Embryonic facial prominence (tissue), 1 donor: ENCODE measurements at regions not wholly inside any gene's neighbourhood (a gene's known extent, or its start where the extent isn't known, plus 50 kb on each side); places are given as distances from the start of the nearest gene placed in this dataset.

Experiments used
- DNase-seq: peaks from one replicate; pipeline ENCODE4 v3.0.0-alpha.2; 2016; ENCODE audit errors: extremely low spot score

DNA sequence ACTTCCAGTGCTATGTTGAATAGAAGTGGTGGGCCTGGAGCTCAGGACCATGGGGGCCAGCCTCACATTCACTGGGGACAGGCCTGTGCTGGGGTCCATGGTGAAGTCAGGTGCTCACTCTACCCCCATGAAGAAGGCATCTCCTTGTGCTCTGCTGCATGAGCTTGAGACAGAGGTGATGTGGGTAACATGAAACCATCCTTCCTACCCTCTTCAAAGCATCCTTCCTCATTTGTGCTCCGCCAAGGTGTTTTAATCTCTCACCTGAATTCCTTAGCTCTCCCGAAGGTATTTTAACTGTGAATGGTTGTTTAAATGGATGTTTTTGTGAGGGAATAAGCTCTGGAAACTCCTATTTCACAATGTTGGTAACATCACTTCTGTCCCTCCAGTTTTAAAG lies 209.6 kb upstream of the PCSK2 start:
- no peak for DNase-seq

DNA sequence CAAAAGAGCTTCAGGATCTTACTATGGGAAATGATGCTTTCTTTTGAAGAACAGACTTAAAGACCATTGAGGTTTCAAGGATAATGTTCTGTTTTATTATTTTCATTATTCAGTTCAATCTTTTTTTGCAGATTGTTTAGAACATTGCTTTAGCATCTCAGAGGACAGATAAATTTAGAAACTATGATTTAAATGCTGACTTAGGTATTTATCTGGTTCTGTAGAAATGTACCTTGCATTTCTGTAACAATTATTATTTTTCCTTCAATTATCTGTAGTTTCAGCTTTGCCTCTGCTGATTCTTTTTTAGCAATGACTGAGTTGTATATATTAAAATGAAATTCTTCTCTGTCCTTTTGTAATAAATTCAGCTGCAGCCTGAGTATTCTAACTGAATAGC lies 205.4 kb upstream of the PCSK2 start:
- DNase-seq = no peak

- no peak for DNase-seq
Observed at GRCh38 chr20:17023036-17023435, 203.8 kb upstream of the PCSK2 start.

GRCh38 chr20:17023806-17024205 lies 203.0 kb upstream of the PCSK2 start:
- DNase-seq = no peak

GRCh38 chr20:17024513-17025119 lies 202.2 kb upstream of the PCSK2 start:
- no peak for DNase-seq

- no peak for DNase-seq
Observed at GRCh38 chr20:17026346-17026745, 200.5 kb upstream of the PCSK2 start.

DNA sequence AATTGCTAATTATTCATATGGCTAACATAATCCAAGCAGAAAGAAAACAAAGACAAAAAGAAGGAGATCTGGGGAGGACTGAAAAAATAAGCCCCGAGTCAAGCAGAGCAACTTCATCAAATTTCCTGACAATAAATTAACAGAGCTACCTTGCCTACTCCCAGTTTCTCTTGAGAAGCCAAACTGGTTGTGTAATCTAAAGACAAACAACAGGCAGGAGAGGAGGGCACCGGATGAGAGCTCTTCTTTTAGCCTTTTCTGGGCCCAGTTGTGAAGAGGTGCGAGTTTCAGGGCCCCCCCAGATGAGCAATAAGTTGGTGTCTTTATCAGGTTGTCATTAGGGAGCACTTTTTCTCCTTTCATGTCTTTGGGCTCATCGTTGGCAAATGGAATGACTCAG lies 197.1 kb upstream of the PCSK2 start:
- DNase-seq = no peak

- no peak for DNase-seq
Observed at GRCh38 chr20:17036541-17036940, 190.3 kb upstream of the PCSK2 start.

GRCh38 chr20:17042122-17042521 lies 184.7 kb upstream of the PCSK2 start:
- DNase-seq = no peak

GRCh38 chr20:17043323-17043722 lies 183.5 kb upstream of the PCSK2 start:
- DNase-seq = no peak

- DNase-seq = no peak
Observed at GRCh38 chr20:17044891-17045290, 181.9 kb upstream of the PCSK2 start.

GRCh38 chr20:17059465-17059864 lies 167.4 kb upstream of the PCSK2 start:
- no peak for DNase-seq

DNA sequence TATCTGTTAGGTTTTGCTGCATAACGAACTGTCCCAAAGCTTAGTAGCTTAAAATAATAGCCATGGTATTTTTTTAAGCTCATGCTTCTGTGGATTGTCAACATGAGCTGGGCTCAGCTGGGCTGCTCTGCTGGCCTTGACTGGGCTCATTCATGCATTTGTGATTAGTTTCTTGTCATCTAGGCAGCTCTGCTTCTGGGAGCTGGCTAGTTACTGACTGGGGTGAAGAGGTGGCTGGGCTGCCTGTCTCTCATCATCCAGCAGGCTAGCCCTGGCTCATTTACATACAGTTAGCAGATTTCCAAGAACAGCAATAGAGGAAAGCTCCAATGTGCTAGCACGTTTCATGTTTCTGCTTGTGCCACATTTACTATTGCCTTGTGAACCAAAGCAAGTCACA lies 165.1 kb upstream of the PCSK2 start:
- no peak for DNase-seq

- DNase-seq = no peak
Observed at GRCh38 chr20:17062712-17063111, 164.1 kb upstream of the PCSK2 start.

DNA sequence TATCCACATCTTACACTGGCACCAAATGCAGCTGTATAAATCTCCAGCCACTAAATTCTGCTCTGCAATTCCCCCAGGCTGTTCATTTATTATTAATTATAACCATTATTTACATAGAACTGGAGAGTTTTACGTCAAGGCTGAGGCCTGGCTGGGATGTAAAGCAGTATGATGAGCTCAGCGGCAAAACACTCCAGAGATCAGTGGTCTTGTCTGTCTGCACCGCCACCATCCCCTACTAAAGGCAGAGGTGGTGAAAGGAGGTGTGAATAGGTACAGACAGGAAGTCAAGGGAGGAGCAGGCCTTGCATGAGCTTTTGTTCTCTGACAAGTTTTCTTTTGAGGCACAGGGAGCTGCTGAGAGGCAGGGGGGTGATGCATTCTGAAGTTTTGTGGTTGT lies 159.9 kb upstream of the PCSK2 start:
- no peak for DNase-seq

DNA sequence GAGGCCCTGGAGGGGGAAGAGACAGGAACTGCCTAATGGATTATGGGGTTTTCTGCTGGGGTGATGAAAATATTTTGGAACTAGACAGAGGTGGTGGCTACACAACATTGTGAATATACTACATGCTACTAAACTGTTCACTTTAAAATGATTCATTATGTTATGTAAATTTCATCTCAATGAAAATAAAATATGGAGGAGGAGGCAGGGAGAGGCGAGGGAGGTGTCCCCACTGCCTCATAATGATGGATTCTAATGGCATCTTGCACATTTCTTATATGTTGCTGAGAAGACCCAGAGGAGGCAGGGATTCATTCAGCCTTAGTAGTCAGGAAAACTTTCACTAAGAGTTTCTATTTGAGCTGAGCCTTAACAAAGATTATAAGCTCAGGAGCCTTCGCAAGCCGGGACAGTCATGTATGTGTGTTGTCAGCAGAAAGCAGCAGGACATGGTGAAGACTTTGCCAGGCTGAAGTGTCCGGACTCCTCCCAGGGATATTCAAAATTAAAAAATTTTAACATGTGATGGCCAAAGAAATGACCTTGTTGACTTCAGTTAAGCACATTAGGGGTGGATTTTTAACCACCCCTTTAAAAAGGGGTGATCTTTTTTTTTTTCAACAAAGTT lies 158.6 kb upstream of the PCSK2 start:
- DNase-seq = no peak

DNA sequence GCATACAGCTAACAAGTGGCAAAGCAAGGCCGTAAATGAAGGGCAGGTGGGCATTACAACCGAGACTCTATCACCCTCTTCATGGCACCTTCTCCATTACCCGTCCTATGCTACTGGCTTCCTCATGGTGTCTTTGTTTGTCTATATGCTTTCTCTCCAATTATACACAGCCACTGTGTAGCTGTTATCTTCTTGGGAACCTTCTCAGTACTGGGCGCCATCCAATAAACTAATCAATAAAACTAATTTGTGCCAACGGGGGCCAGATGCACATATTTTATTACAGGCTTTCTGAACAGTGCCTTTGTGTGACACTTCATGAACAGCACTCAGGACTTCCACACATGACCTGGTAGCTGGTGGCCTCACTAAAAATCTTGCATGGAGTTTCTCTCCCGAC lies 149.8 kb upstream of the PCSK2 start:
- no peak for DNase-seq

- DNase-seq = no peak
Observed at GRCh38 chr20:17083738-17084137, 143.1 kb upstream of the PCSK2 start.

DNA sequence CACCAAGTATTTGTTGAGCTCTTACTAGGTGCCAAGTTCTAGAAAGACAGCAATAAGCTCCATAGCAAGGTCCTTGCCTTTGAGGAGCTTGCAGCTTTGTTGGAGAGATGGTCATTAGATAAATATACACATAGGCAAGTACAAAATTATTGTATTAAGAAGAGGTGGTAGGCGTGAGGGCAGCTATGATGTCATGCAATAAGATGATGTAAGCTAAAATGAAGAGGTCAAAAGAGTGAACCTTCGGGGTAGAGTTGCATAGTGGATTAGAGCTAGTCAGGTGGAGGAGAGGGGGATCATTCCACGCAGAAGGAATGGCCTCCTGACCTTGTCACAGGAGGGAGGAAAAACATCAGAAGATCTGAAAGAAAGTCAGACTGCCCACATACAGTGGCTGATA lies 141.9 kb upstream of the PCSK2 start:
- no peak for DNase-seq

DNA sequence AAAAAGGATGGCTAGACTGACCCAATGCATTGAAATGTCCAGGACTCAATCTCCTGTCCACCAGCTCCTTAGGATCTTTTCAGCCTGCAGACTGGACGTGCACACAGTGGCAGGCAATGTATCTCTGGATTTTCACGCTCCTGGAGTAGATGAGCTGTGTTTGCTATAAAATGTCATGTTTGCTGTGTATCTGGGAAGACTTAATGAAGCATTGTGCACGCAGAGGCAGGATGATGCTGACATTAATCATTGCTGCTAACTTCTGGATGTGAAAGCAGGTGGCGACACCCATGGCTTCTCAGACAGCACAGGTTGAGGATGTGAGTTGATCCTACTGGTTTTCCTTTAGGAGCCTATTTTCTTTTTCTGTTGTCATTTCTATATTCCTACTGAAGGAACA lies 133.1 kb upstream of the PCSK2 start:
- DNase-seq = no peak

DNA sequence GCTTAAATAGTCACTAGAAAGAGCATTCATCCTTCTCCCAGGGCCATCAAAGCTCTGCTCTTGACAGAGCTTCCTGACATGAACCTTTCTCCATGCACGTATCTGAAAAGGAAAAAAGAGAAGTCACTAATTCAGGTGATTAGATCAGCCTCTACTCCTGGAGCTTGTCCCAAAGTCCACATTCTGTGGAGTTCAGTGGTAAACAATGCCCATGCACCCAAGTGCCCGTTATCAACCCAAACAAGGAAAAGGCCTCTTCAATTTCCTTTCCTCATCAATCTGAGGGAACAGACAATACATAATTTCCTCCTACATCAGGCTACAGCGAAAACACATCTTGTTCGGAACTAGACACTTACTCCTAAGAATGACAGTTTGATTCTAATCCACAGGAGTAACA lies 129.2 kb upstream of the PCSK2 start:
- DNase-seq = no peak

DNA sequence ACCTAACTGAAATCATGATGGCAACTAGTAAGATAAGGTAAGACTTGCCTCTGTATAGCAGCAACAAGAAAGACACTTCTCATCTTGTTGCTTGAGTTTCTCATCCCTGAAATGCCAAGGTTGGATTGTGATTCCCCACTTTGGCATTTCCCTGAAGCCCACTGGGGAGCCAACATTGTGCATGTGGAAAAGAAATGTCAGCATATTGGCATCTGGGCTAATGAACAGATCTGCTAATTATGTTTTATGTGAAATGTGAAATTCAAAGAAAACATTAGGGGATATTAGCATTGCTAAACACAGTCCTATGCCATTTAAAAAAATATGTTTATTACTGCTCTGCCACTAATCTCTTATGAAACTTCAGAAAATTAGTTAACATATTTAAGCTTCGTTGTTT lies 126.3 kb upstream of the PCSK2 start:
- no peak for DNase-seq

DNA sequence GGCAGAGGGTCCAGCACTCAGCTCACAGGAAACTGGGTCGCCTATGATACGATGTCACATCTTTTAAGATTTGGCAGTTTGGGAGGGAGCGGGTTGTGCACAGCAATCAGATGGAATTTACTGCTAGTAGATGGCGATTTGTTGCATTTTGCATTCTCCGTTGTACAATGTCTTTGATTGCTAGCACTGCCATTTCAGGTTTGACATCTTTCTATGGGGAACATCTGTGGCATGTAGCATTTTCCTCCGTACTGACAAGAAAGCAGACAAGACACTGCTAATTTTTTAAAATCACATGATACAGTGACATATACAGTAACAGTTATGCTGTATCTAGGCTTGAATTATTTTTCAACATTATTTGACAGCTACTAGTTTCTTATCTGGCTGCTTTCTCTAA lies 119.7 kb upstream of the PCSK2 start:
- DNase-seq = no peak

DNA sequence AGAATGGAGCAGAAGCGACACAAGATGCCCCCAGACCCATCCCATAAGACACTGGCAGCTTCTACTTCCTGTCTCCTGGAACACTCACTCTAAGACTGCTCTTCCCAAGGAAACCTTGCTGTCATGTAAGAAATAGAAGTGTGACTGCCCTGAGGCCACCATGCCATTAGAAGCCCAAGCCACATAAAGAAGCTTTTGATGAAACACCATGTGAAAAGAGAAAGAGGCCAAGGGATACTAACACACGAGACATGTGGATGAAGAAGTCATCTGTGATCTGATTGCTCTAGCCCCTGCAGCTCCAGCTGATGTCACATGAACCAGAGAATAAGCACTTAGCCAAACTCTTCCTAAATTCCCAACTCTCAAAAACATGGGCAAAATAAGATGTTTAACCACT lies 117.9 kb upstream of the PCSK2 start:
- no peak for DNase-seq
